Astrocyte (in vitro differentiated cells and primary cell): ENCODE measurements at regions not wholly inside any gene's neighbourhood (a gene's known extent, or its start where the extent isn't known, plus 50 kb on each side); places are given as distances from the start of the nearest gene placed in this dataset.

Experiments used
- DNase-seq: peaks from one replicate; pipeline ENCODE4 v3.0.0-alpha.2; 2010; ENCODE audit warnings: low read depth
- FAIRE-seq: peaks from 2 replicates; lab custom pipeline; 2011; peaks lifted over from hg19 to GRCh38; lab: Jason Lieb, UNC
- H2AFZ ChIP-seq: 2 replicates; pipeline ENCODE4 v1.6.0; 2012; ENCODE audit warnings: low read depth, low read length, inconsistent platforms
- H3K27ac ChIP-seq: 2 replicates; pipeline ENCODE4 v1.5.1; 2011; ENCODE audit warnings: low read depth, low read length, inconsistent platforms
- H3K27me3 ChIP-seq: 2 replicates; pipeline ENCODE4 v1.6.0; 2011; ENCODE audit warnings: low read length, inconsistent platforms; ENCODE audit not compliant: insufficient read depth
- H3K36me3 ChIP-seq: 2 replicates; pipeline ENCODE4 v1.5.1; 2011; ENCODE audit warnings: low read length, inconsistent platforms; ENCODE audit not compliant: insufficient read depth
- H3K4me1 ChIP-seq: 2 replicates; pipeline ENCODE4 v1.5.1; 2011; ENCODE audit warnings: low read length, inconsistent platforms; ENCODE audit not compliant: insufficient read depth
- H3K4me2 ChIP-seq: 2 replicates; pipeline ENCODE4 v1.6.0; 2012; ENCODE audit warnings: low read length, inconsistent platforms
- H3K4me3 ChIP-seq: 2 replicates; pipeline ENCODE4 v1.5.1; 2011; ENCODE audit warnings: low read depth, mild to moderate bottlenecking, low read length, inconsistent platforms; ENCODE audit not compliant: insufficient read depth
- H3K79me2 ChIP-seq: 2 replicates; pipeline ENCODE4 v1.6.0; 2012; ENCODE audit warnings: mild to moderate bottlenecking, low read length, inconsistent platforms; ENCODE audit not compliant: insufficient read depth
- H3K9ac ChIP-seq: 2 replicates; pipeline ENCODE4 v1.6.0; 2012; ENCODE audit warnings: mild to moderate bottlenecking, low read length, inconsistent platforms
- H3K9me3 ChIP-seq: 2 replicates; pipeline ENCODE4 v1.5.1; 2012; ENCODE audit warnings: low read depth, mild to moderate bottlenecking, low read length, inconsistent platforms; ENCODE audit not compliant: insufficient read depth
- H4K20me1 ChIP-seq: 2 replicates; pipeline ENCODE4 v1.6.0; 2012; ENCODE audit warnings: low read length, inconsistent platforms; ENCODE audit not compliant: insufficient read depth
- H3K27ac Mint-ChIP-seq: one replicate; pipeline ENCODE4 v1.8.0; 2021; ENCODE audit warnings: mild to moderate bottlenecking, mixed read lengths; ENCODE audit not compliant: unreplicated experiment
- H3K27me3 Mint-ChIP-seq: one replicate; pipeline ENCODE4 v1.8.0; 2021; ENCODE audit warnings: low read depth, mixed read lengths; ENCODE audit not compliant: unreplicated experiment
- H3K36me3 Mint-ChIP-seq: one replicate; pipeline ENCODE4 v1.8.0; 2021; ENCODE audit warnings: low read depth, mixed read lengths; ENCODE audit not compliant: unreplicated experiment
- H3K4me1 Mint-ChIP-seq: one replicate; pipeline ENCODE4 v1.8.0; 2021; ENCODE audit warnings: low read depth, mixed read lengths; ENCODE audit not compliant: unreplicated experiment
- H3K4me3 Mint-ChIP-seq: one replicate; pipeline ENCODE4 v1.8.0; 2021; ENCODE audit warnings: mild to moderate bottlenecking, moderate library complexity, mixed read lengths; ENCODE audit not compliant: unreplicated experiment
- H3K9me3 Mint-ChIP-seq: one replicate; pipeline ENCODE4 v1.8.0; 2021; ENCODE audit warnings: mild to moderate bottlenecking, mixed read lengths; ENCODE audit not compliant: unreplicated experiment
- EZH2 ChIP-seq: IDR thresholded peaks from 2 replicates; pipeline ENCODE4 v1.6.1; 2012; ENCODE audit warnings: mild to moderate bottlenecking, low read length, inconsistent platforms; ENCODE audit not compliant: insufficient read depth
- TF ChIP-seq, protein P1 (sequence below): IDR thresholded peaks from 2 replicates; pipeline ENCODE4 v1.5.1; 2011; ENCODE audit warnings: low read depth, mild to moderate bottlenecking, inconsistent platforms, low read length, moderate library complexity; ENCODE audit not compliant: insufficient read depth

DNA sequence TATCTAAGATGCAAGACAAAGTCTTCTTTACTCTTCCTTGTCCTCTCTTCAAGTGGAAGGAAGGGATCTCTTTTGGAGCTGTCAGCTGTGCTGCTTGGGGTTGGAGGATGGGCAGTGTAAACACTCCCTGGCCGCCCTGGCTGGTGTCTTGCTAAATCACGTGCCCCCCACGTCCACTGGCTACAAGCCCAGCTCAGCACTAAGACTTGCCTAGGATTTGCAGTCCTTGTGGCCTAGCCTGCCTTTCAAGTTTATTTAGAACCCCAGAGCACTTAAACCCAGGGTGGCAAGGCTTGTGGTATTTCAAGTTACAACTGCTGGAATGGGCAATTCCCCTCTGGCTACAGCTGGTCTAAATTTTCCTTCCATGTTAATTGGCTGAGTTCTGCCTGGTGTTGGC, 272.4 kb upstream of the MYO3A start:
- Histone ChIP-seq H3K4me1 (no peaks in the 10 kb centered on the region), H3K4me3 (no peak overlapping the region), H3K27ac (no peak overlapping the region), H3K4me2 (no peak overlapping the region), H3K9ac (no peak overlapping the region), H2AFZ (no peak overlapping the region), H3K36me3 (no peaks in the 10 kb centered on the region), H4K20me1 (no peaks in the 10 kb centered on the region), H3K9me3 (no peaks in the 10 kb centered on the region), H3K27me3 (no peaks in the 10 kb centered on the region), H3K79me2 (no peaks in the 10 kb centered on the region)
- no peak for DNase-seq
- H3K9me3 Mint-ChIP-seq, result peaks cover 2% of the 10 kb centered on the region
- no peaks in the 10 kb centered on the region for H3K36me3 Mint-ChIP-seq
- H3K4me3 Mint-ChIP-seq, result no peak overlapping the region
- H3K27ac Mint-ChIP-seq, result no peak overlapping the region
- no peak for FAIRE-seq
- H3K4me1 Mint-ChIP-seq, result no peaks in the 10 kb centered on the region
- H3K27me3 Mint-ChIP-seq, result no peaks in the 10 kb centered on the region
- TF ChIP-seq, protein P1, sequence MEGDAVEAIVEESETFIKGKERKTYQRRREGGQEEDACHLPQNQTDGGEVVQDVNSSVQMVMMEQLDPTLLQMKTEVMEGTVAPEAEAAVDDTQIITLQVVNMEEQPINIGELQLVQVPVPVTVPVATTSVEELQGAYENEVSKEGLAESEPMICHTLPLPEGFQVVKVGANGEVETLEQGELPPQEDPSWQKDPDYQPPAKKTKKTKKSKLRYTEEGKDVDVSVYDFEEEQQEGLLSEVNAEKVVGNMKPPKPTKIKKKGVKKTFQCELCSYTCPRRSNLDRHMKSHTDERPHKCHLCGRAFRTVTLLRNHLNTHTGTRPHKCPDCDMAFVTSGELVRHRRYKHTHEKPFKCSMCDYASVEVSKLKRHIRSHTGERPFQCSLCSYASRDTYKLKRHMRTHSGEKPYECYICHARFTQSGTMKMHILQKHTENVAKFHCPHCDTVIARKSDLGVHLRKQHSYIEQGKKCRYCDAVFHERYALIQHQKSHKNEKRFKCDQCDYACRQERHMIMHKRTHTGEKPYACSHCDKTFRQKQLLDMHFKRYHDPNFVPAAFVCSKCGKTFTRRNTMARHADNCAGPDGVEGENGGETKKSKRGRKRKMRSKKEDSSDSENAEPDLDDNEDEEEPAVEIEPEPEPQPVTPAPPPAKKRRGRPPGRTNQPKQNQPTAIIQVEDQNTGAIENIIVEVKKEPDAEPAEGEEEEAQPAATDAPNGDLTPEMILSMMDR, result no peak
- TF ChIP-seq EZH2, result no peak

DNA sequence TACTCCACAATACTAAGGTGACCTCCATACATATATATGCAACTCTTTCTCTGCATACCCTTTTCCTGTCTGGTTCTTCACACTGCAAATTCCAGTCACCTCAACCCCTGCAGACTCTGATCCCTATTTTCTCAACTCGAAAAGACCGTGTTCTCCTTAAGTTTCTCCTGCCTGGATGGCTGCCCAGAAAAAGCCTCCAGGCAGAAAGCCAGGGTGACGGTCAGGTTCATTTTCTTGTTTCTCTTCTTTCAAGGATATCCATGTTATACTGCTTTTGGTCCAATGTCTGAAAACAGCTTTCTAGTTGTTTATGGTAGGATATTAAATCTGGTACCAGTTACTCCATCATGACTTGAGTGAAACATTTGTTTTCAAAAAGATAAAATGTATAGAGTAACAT, 267.8 kb upstream of the MYO3A start:
- DNase-seq, result peak; percentile 16
- Histone ChIP-seq H3K27ac (no peak overlapping the region), H3K4me3 (no peak overlapping the region), H3K79me2 (no peaks in the 10 kb centered on the region), H3K36me3 (no peaks in the 10 kb centered on the region), H3K27me3 (no peaks in the 10 kb centered on the region), H3K4me1 (no peaks in the 10 kb centered on the region), H3K9ac (no peak overlapping the region), H3K4me2 (no peak overlapping the region), H4K20me1 (no peaks in the 10 kb centered on the region), H3K9me3 (no peaks in the 10 kb centered on the region), H2AFZ (no peak overlapping the region)
- H3K36me3 Mint-ChIP-seq, result no peaks in the 10 kb centered on the region
- H3K9me3 Mint-ChIP-seq, result peaks cover 2% of the 10 kb centered on the region
- H3K27me3 Mint-ChIP-seq, result no peaks in the 10 kb centered on the region
- no peak overlapping the region for H3K4me3 Mint-ChIP-seq
- no peak overlapping the region for H3K27ac Mint-ChIP-seq
- no peak for TF ChIP-seq EZH2
- TF ChIP-seq, protein P1, result no peak
- no peaks in the 10 kb centered on the region for H3K4me1 Mint-ChIP-seq
- FAIRE-seq, result no peak

DNA sequence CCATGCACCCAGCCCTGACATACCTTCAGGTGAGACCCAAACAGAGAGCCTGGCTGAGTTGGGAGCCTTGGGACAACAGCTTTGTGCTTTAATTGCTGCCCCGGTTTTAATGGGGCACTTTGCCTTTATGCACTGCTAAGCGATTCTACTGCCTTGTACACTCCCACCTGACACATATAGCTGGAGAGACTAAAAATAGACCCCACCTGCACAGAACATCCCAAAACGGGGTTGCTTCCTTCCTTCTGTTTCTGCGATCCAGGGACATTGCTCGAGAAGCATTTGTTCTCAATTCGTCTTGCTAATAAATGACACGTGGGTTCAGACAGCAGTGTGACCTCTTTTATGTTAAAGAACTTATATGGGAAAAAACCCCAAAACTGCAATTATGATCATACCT, 258.8 kb upstream of the MYO3A start:
- Mint-ChIP-seq H3K4me3 (no peak overlapping the region), H3K36me3 (no peaks in the 10 kb centered on the region), H3K4me1 (peaks cover 5% of the 10 kb centered on the region), H3K9me3 (no peaks in the 10 kb centered on the region), H3K27me3 (no peaks in the 10 kb centered on the region), H3K27ac (no peak overlapping the region)
- FAIRE-seq (no peak), DNase-seq (no peak)
- TF ChIP-seq, protein P1, result no peak
- TF ChIP-seq EZH2, result no peak
- no peaks in the 10 kb centered on the region for H3K27me3 ChIP-seq
- no peaks in the 10 kb centered on the region for H3K4me1 ChIP-seq
- no peaks in the 10 kb centered on the region for H4K20me1 ChIP-seq
- no peak overlapping the region for H3K4me3 ChIP-seq
- no peak overlapping the region for H3K27ac ChIP-seq
- H3K79me2 ChIP-seq, result no peaks in the 10 kb centered on the region
- no peaks in the 10 kb centered on the region for H3K9me3 ChIP-seq
- H3K9ac ChIP-seq, result no peak overlapping the region
- H3K4me2 ChIP-seq, result no peak overlapping the region
- H2AFZ ChIP-seq, result no peak overlapping the region
- no peaks in the 10 kb centered on the region for H3K36me3 ChIP-seq
